GM19452 (cell line): ENCODE measurements at regions not wholly inside any gene's neighbourhood (a gene's known extent, or its start where the extent isn't known, plus 50 kb on each side); places are given as distances from the start of the nearest gene placed in this dataset.

Experiments
- ATAC-seq: cut with Tn5 transposase; IDR thresholded peaks from one replicate; pipeline ENCODE4 v1.9.1; 2021; ENCODE audit not compliant: unreplicated experiment

GRCh38 chr6:82720992-82721391 is 344.6 kb downstream of the UBE3D start:
- ATAC-seq: no peak

- no peak for ATAC-seq
Measured at GRCh38 chr6:82735790-82736189, 329.9 kb downstream of the UBE3D start.

- no peak for ATAC-seq
Measured at GRCh38 chr6:82737965-82738364, 327.7 kb downstream of the UBE3D start.

- no peak for ATAC-seq
Measured at GRCh38 chr6:82738773-82739172, 326.9 kb downstream of the UBE3D start.

- no peak for ATAC-seq
Measured at GRCh38 chr6:82739303-82739702, 326.3 kb downstream of the UBE3D start.

- ATAC-seq: no peak
Measured at GRCh38 chr6:82740072-82740471, 325.6 kb downstream of the UBE3D start.

GRCh38 chr6:82741325-82741995 is 324.2 kb downstream of the UBE3D start:
- no peak for ATAC-seq

GRCh38 chr6:82741996-82742385 is 323.6 kb downstream of the UBE3D start:
- no peak for ATAC-seq

- ATAC-seq: no peak
Measured at GRCh38 chr6:82744286-82745015, 321.2 kb downstream of the UBE3D start.

GRCh38 chr6:82750556-82750955 is 315.1 kb downstream of the UBE3D start:
- no peak for ATAC-seq

GRCh38 chr6:82751718-82752117 is 313.9 kb downstream of the UBE3D start:
- ATAC-seq: no peak

GRCh38 chr6:82761674-82762345 is 303.8 kb downstream of the UBE3D start:
- no peak for ATAC-seq

GRCh38 chr6:82766476-82766875 is 299.2 kb downstream of the UBE3D start:
- no peak for ATAC-seq

- ATAC-seq: no peak
Measured at GRCh38 chr6:82767037-82767436, 298.6 kb downstream of the UBE3D start.

GRCh38 chr6:82767447-82767846 is 298.2 kb downstream of the UBE3D start:
- ATAC-seq: no peak

GRCh38 chr6:82772851-82773717 is 292.6 kb downstream of the UBE3D start:
- ATAC-seq: no peak

GRCh38 chr6:82775361-82775760 is 290.3 kb downstream of the UBE3D start:
- ATAC-seq: no peak

- no peak for ATAC-seq
Measured at GRCh38 chr6:82775981-82776380, 289.7 kb downstream of the UBE3D start.

GRCh38 chr6:82779041-82779440 is 286.6 kb downstream of the UBE3D start:
- no peak for ATAC-seq

- no peak for ATAC-seq
Measured at GRCh38 chr6:82780334-82780733, 285.3 kb downstream of the UBE3D start.

GRCh38 chr6:82781620-82782204 is 283.9 kb downstream of the UBE3D start:
- no peak for ATAC-seq
